Neural progenitor cell (in vitro differentiated cells): ENCODE measurements at regions not wholly inside any gene's neighbourhood (a gene's known extent, or its start where the extent isn't known, plus 50 kb on each side); places are given as distances from the start of the nearest gene placed in this dataset.

Source experiments
- DNase-seq: peaks from one replicate; pipeline ENCODE4 v3.0.0-alpha.2; 2016; ENCODE audit warnings: low spot score
- H2AFZ ChIP-seq: fragments of 200-600 bp; sonication (generic); replicated peaks from 2 replicates; pipeline ENCODE4 v1.6.1; 2016; ENCODE audit warnings: antibody characterized with exemption
- H3F3A ChIP-seq: fragments of 200-600 bp; sonication (generic); 2 replicates; pipeline ENCODE4 v1.6.1; 2016; ENCODE audit warnings: antibody characterized with exemption, low read depth
- H3K27ac ChIP-seq: fragments of 200-600 bp; sonication (generic); 2 replicates; pipeline ENCODE4 v1.5.1; 2016; ENCODE audit warnings: mild to moderate bottlenecking
- H3K27me3 ChIP-seq: fragments of 200-600 bp; sonication (generic); 2 replicates; pipeline ENCODE4 v1.6.1; 2016; ENCODE audit warnings: mild to moderate bottlenecking, moderate library complexity
- H3K36me3 ChIP-seq: fragments of 200-600 bp; sonication (generic); 2 replicates; pipeline ENCODE4 v1.5.1; 2016
- H3K4me1 ChIP-seq: fragments of 200-600 bp; sonication (generic); 2 replicates; pipeline ENCODE4 v1.6.1; 2016; ENCODE audit warnings: mixed run types
- H3K4me2 ChIP-seq: fragments of 200-600 bp; sonication (generic); 2 replicates; pipeline ENCODE4 v1.6.1; 2016
- H3K4me3 ChIP-seq: fragments of 200-600 bp; sonication (generic); 2 replicates; pipeline ENCODE4 v1.5.1; 2016
- H3K79me2 ChIP-seq: fragments of 200-600 bp; sonication (generic); 2 replicates; pipeline ENCODE4 v1.6.1; 2016; ENCODE audit warnings: low read depth
- H3K9ac ChIP-seq: fragments of 200-600 bp; sonication (generic); 2 replicates; pipeline ENCODE4 v1.6.1; 2016
- H3K9me3 ChIP-seq: fragments of 200-600 bp; sonication (generic); 2 replicates; pipeline ENCODE4 v1.5.1; 2016; ENCODE audit warnings: low read depth
- H4K20me1 ChIP-seq: fragments of 200-600 bp; sonication (generic); 2 replicates; pipeline ENCODE4 v1.6.1; 2016; ENCODE audit warnings: low read depth
- H3K27ac Mint-ChIP-seq: 3 replicates; pipeline ENCODE4 v1.8.0; 2021; ENCODE audit warnings: mixed read lengths
- H3K27me3 Mint-ChIP-seq: 2 replicates; pipeline ENCODE4 v1.8.0; 2022; ENCODE audit warnings: low read depth, mild to moderate bottlenecking, inconsistent platforms, moderate library complexity, mixed read lengths; ENCODE audit not compliant: insufficient read depth
- H3K36me3 Mint-ChIP-seq: 3 replicates; pipeline ENCODE4 v1.8.0; 2021; ENCODE audit warnings: mixed read lengths
- H3K4me1 Mint-ChIP-seq: 3 replicates; pipeline ENCODE4 v1.8.0; 2021; ENCODE audit warnings: mixed read lengths
- H3K4me3 Mint-ChIP-seq: 3 replicates; pipeline ENCODE4 v1.8.0; 2021; ENCODE audit warnings: mild to moderate bottlenecking, moderate library complexity, mixed read lengths
- H3K9me3 Mint-ChIP-seq: 3 replicates; pipeline ENCODE4 v1.8.0; 2020; ENCODE audit warnings: mixed read lengths
- CTCF ChIP-seq: fragments of 200-600 bp; sonication (generic); IDR thresholded peaks from 2 replicates; pipeline ENCODE4 v1.5.1; 2017; ENCODE audit warnings: antibody characterized with exemption, mild to moderate bottlenecking
- EZH2 ChIP-seq: fragments of 200-600 bp; sonication (generic); IDR thresholded peaks from 2 replicates; pipeline ENCODE4 v1.6.1; 2017; ENCODE audit warnings: antibody characterized with exemption, mild to moderate bottlenecking, moderate library complexity
- EZH2phosphoT487 ChIP-seq: fragments of 200-600 bp; sonication (generic); IDR thresholded peaks from 2 replicates; pipeline ENCODE4 v1.6.1; 2017; ENCODE audit warnings: antibody characterized with exemption

- no peaks in the 10 kb centered on the region for H3K4me1 ChIP-seq
- H2AFZ ChIP-seq = no peak overlapping the region
- no peaks in the 10 kb centered on the region for H4K20me1 ChIP-seq
- no peaks in the 10 kb centered on the region for H3K36me3 Mint-ChIP-seq
- no peaks in the 10 kb centered on the region for H3K36me3 ChIP-seq
- no peaks in the 10 kb centered on the region for H3K9me3 Mint-ChIP-seq
- H3F3A ChIP-seq = no peaks in the 10 kb centered on the region
- H3K4me3 Mint-ChIP-seq = no peak overlapping the region
- no peak overlapping the region for H3K4me2 ChIP-seq
- no peaks in the 10 kb centered on the region for H3K79me2 ChIP-seq
- no peak overlapping the region for H3K9ac ChIP-seq
- H3K27me3 ChIP-seq = no peaks in the 10 kb centered on the region
- DNase-seq = no peak
- no peak for TF ChIP-seq EZH2phosphoT487
- TF ChIP-seq CTCF = no peak
- no peak for TF ChIP-seq EZH2
- H3K27ac Mint-ChIP-seq = no peak overlapping the region
- H3K27ac ChIP-seq = no peak overlapping the region
- H3K4me3 ChIP-seq = no peak overlapping the region
- no peaks in the 10 kb centered on the region for H3K4me1 Mint-ChIP-seq
- no peaks in the 10 kb centered on the region for H3K9me3 ChIP-seq
- H3K27me3 Mint-ChIP-seq = peaks cover 2% of the 10 kb centered on the region
Measured at GRCh38 chr2:161005170-161005569, 155.1 kb upstream of the TANK start.

GRCh38 chr2:161008311-161008710 lies 151.9 kb upstream of the TANK start:
- H3K9me3 Mint-ChIP-seq = peaks cover 3% of the 10 kb centered on the region
- Histone ChIP-seq H3K9ac (no peak overlapping the region), H2AFZ (no peak overlapping the region), H3K4me2 (no peak overlapping the region), H3K4me3 (no peak overlapping the region), H3K4me1 (no peaks in the 10 kb centered on the region), H3K36me3 (no peaks in the 10 kb centered on the region), H4K20me1 (no peaks in the 10 kb centered on the region), H3K27ac (no peak overlapping the region), H3K79me2 (no peaks in the 10 kb centered on the region), H3F3A (no peaks in the 10 kb centered on the region), H3K9me3 (no peaks in the 10 kb centered on the region), H3K27me3 (no peaks in the 10 kb centered on the region)
- no peaks in the 10 kb centered on the region for H3K4me1 Mint-ChIP-seq
- H3K27me3 Mint-ChIP-seq = peaks cover 2% of the 10 kb centered on the region
- no peaks in the 10 kb centered on the region for H3K36me3 Mint-ChIP-seq
- no peak overlapping the region for H3K4me3 Mint-ChIP-seq
- TF ChIP-seq EZH2 = no peak
- no peak for TF ChIP-seq EZH2phosphoT487
- no peak for TF ChIP-seq CTCF
- no peak overlapping the region for H3K27ac Mint-ChIP-seq
- no peak for DNase-seq

GRCh38 chr2:161010503-161011015 lies 149.7 kb upstream of the TANK start:
- no peak overlapping the region for H3K4me2 ChIP-seq
- DNase-seq = no peak
- no peak overlapping the region for H3K27ac Mint-ChIP-seq
- H3K9ac ChIP-seq = no peak overlapping the region
- no peaks in the 10 kb centered on the region for H3K9me3 ChIP-seq
- H3K4me3 Mint-ChIP-seq = no peak overlapping the region
- H3F3A ChIP-seq = no peaks in the 10 kb centered on the region
- no peak overlapping the region for H2AFZ ChIP-seq
- no peak for TF ChIP-seq EZH2phosphoT487
- no peak for TF ChIP-seq CTCF
- no peak for TF ChIP-seq EZH2
- no peak overlapping the region for H3K4me3 ChIP-seq
- H3K27me3 ChIP-seq = no peaks in the 10 kb centered on the region
- H4K20me1 ChIP-seq = no peaks in the 10 kb centered on the region
- H3K4me1 Mint-ChIP-seq = no peaks in the 10 kb centered on the region
- no peaks in the 10 kb centered on the region for H3K36me3 Mint-ChIP-seq
- peaks cover 3% of the 10 kb centered on the region for H3K27me3 Mint-ChIP-seq
- no peak overlapping the region for H3K27ac ChIP-seq
- H3K9me3 Mint-ChIP-seq = peaks cover 18% of the 10 kb centered on the region
- no peaks in the 10 kb centered on the region for H3K79me2 ChIP-seq
- H3K4me1 ChIP-seq = no peaks in the 10 kb centered on the region
- H3K36me3 ChIP-seq = no peaks in the 10 kb centered on the region
